ENCODE measurements at regions not wholly inside any gene's neighbourhood (a gene's known extent, or its start where the extent isn't known, plus 50 kb on each side); places are given as distances from the start of the nearest gene placed in this dataset.

GRCh38 chr15:98286831-98287230 lies 326.3 kb downstream of the ARRDC4 start:
- Histone ChIP-seq H3K27me3 (no peaks in the 10 kb centered on the region), H3K27ac (no peak overlapping the region), H3K36me3 (no peaks in the 10 kb centered on the region), H3K4me3 (no peak overlapping the region), H3K9me3 (no peaks in the 10 kb centered on the region), H3K4me1 (no peaks in the 10 kb centered on the region)
- TF ChIP-seq CTCF (IDR thresholded peaks at IDR 0.05) (no peak), POLR2A (IDR thresholded peaks at IDR 0.05) (no peak)
- 58% methylated on average over 3 of the region's 3 CpGs for WGBS (ENCODE audit: insufficient coverage, low coverage, low lambda C conversion rate, missing lambda C conversion rate)
- intact Hi-C loops (cut with DNase I), result no loop called here
- no peak for DNase-seq
- ATAC-seq, result no peak

GRCh38 chr15:98288091-98288590 lies 327.6 kb downstream of the ARRDC4 start:
- Histone ChIP-seq H3K27ac (no peak overlapping the region), H3K4me1 (no peaks in the 10 kb centered on the region), H3K36me3 (no peaks in the 10 kb centered on the region), H3K4me3 (no peak overlapping the region), H3K9me3 (no peaks in the 10 kb centered on the region), H3K27me3 (no peaks in the 10 kb centered on the region)
- ATAC-seq (peak in 1 of 4 donors; percentile 17), DNase-seq (no peak)
- intact Hi-C loops (cut with DNase I), result no loop called here
- WGBS (ENCODE audit: insufficient coverage, low coverage, low lambda C conversion rate, missing lambda C conversion rate), result 58% methylated on average over 4 of the region's 11 CpGs
- TF ChIP-seq CTCF (IDR thresholded peaks at IDR 0.05) (no peak), POLR2A (IDR thresholded peaks at IDR 0.05) (no peak)

- no peaks in the 10 kb centered on the region for H3K27me3 ChIP-seq
- TF ChIP-seq POLR2A (IDR thresholded peaks at IDR 0.05) (no peak), CTCF (IDR thresholded peaks at IDR 0.05) (no peak)
- H3K9me3 ChIP-seq, result no peaks in the 10 kb centered on the region
- no peaks in the 10 kb centered on the region for H3K36me3 ChIP-seq
- WGBS (ENCODE audit: insufficient coverage, low coverage, low lambda C conversion rate, missing lambda C conversion rate), result 37% methylated on average over 3 of the region's 3 CpGs
- H3K4me1 ChIP-seq, result no peaks in the 10 kb centered on the region
- intact Hi-C loops (cut with DNase I), result loop anchor here (10.0 kb wide), 1 partner anchor 385 kb away; no protein-coding TSS in a partner anchor
- no peak for DNase-seq
- no peak overlapping the region for H3K4me3 ChIP-seq
- no peak overlapping the region for H3K27ac ChIP-seq
- no peak for ATAC-seq
Observed at GRCh38 chr15:98289747-98290146, 329.2 kb downstream of the ARRDC4 start.

GRCh38 chr15:98292442-98293240 lies 332.1 kb downstream of the ARRDC4 start:
- WGBS (ENCODE audit: insufficient coverage, low coverage, low lambda C conversion rate, missing lambda C conversion rate), result 3% methylated on average over 21 of the region's 46 CpGs
- ATAC-seq, result peak; percentile 65 to 83 (median 76)
- Histone ChIP-seq H3K27me3 (no peaks in the 10 kb centered on the region), H3K9me3 (no peaks in the 10 kb centered on the region), H3K4me3 (no peak overlapping the region), H3K4me1 (no peaks in the 10 kb centered on the region), H3K27ac (no peak overlapping the region), H3K36me3 (no peaks in the 10 kb centered on the region)
- TF ChIP-seq POLR2A (IDR thresholded peaks at IDR 0.05) (no peak), CTCF (IDR thresholded peaks at IDR 0.05) (peak; percentile 16 to 67 (median 57))
- DNase-seq, result peak; percentile 42 to 64 (median 52)
- intact Hi-C loops (cut with DNase I), result loop anchor here (10.0 kb wide), 1 partner anchor 388 kb away; no protein-coding TSS in a partner anchor
